Natural killer cell (primary cell): ENCODE measurements at regions not wholly inside any gene's neighbourhood (a gene's known extent, or its start where the extent isn't known, plus 50 kb on each side); places are given as distances from the start of the nearest gene placed in this dataset.

Experiments
- ATAC-seq, 3 donors: fragments of 150-1000 bp in 2 of 3; fragments of 200-7000 bp in 1 of 3; cut with Tn5 transposase; 1 replicate in 1 of 3; 2 replicates in 2 of 3; pipeline ENCODE4 v1.10.0; 2021; ENCODE audit warnings: mild to moderate bottlenecking in 2 of 3, moderate library complexity in 2 of 3
- DNase-seq, 2 donors: peaks; one replicate each; pipeline versions ENCODE4 v3.0.0 to v3.0.0-alpha.2; 2013 to 2021; ENCODE audit warnings: mixed read lengths in 1 of 2
- H3K27ac ChIP-seq: one replicate; pipeline ENCODE4 v1.5.1; 2013; ENCODE audit warnings: mild to moderate bottlenecking, low read length
- H3K27me3 ChIP-seq: one replicate; pipeline ENCODE4 v1.6.1; 2013; ENCODE audit warnings: low read length; ENCODE audit not compliant: control insufficient read depth, insufficient read depth
- H3K36me3 ChIP-seq: one replicate; pipeline ENCODE4 v1.6.1; 2013; ENCODE audit warnings: low read length; ENCODE audit not compliant: control insufficient read depth, insufficient read depth
- H3K4me1 ChIP-seq: one replicate; pipeline ENCODE4 v1.6.1; 2013; ENCODE audit warnings: low read length; ENCODE audit not compliant: control insufficient read depth, insufficient read depth
- H3K4me3 ChIP-seq: one replicate; pipeline ENCODE4 v1.5.1; 2013; ENCODE audit warnings: low read length
- H3K9me3 ChIP-seq: one replicate; pipeline ENCODE4 v1.6.1; 2013; ENCODE audit warnings: low read length; ENCODE audit not compliant: control insufficient read depth, insufficient read depth
- H3K27ac Mint-ChIP-seq, 2 donors: one replicate each; pipeline ENCODE4 v1.8.0; 2022; ENCODE audit warnings: mild to moderate bottlenecking in 2 of 2, mixed read lengths in 2 of 2, moderate library complexity in 1 of 2
- H3K27me3 Mint-ChIP-seq, 2 donors: one replicate each; pipeline ENCODE4 v1.8.0; 2022; ENCODE audit warnings: low read depth in 2 of 2, mixed read lengths in 2 of 2
- H3K36me3 Mint-ChIP-seq: one replicate; pipeline ENCODE4 v1.8.0; 2022; ENCODE audit warnings: mixed read lengths
- H3K4me1 Mint-ChIP-seq, 2 donors: one replicate each; pipeline ENCODE4 v1.8.0; 2022; ENCODE audit warnings: mixed read lengths in 2 of 2
- H3K4me3 Mint-ChIP-seq: one replicate; pipeline ENCODE4 v1.8.0; 2022; ENCODE audit warnings: mild to moderate bottlenecking, moderate library complexity, mixed read lengths
- H3K9me3 Mint-ChIP-seq, 2 donors: one replicate each; pipeline ENCODE4 v1.8.0; 2022; ENCODE audit warnings: mixed read lengths in 2 of 2
- CTCF ChIP-seq: fragments of 200-600 bp; IDR thresholded peaks from one replicate; pipeline ENCODE4 v1.8.0; 2022; ENCODE audit warnings: antibody characterized with exemption
- WGBS: methylation state at CpG from one replicate; pipeline ENCODE4 v1.1.7; 2013; ENCODE audit warnings: missing lambda C conversion rate; ENCODE audit not compliant: insufficient coverage; 5-methylcytosine and 5-hydroxymethylcytosine counted together
- intact Hi-C: fragments of 100-400 bp; cut with micrococcal nuclease; formaldehyde crosslinking; loops from one replicate; pipeline ENCODE4 v1.14.2; 2022

- peaks cover 47 to 50% of the 10 kb centered on the region in 2 donors for H3K4me1 Mint-ChIP-seq
- H3K27ac Mint-ChIP-seq, result no peak overlapping the region
Observed at GRCh38 chr1:199033661-199034060, 394.8 kb downstream of the PTPRC start.

GRCh38 chr1:199038156-199038555, 399.3 kb downstream of the PTPRC start:
- no peaks in the 10 kb centered on the region for H3K9me3 Mint-ChIP-seq
- no peak overlapping the region for H3K4me3 ChIP-seq
- H3K27me3 ChIP-seq, result no peaks in the 10 kb centered on the region
- H3K27ac Mint-ChIP-seq, result no peak overlapping the region
- no peak for DNase-seq
- no peaks in the 10 kb centered on the region for H3K9me3 ChIP-seq
- 100% methylated on average over 2 of the region's 3 CpGs for WGBS
- no peak for ATAC-seq
- no peaks in the 10 kb centered on the region for H3K4me1 ChIP-seq
- H3K4me1 Mint-ChIP-seq, result peaks cover 51 to 55% of the 10 kb centered on the region in 2 donors
- peaks cover 0 to 14% of the 10 kb centered on the region in 2 donors for H3K27me3 Mint-ChIP-seq
- intact Hi-C loops, result no loop called here
- H3K36me3 Mint-ChIP-seq, result no peaks in the 10 kb centered on the region
- H3K4me3 Mint-ChIP-seq, result no peak overlapping the region
- H3K27ac ChIP-seq, result no peak overlapping the region
- H3K36me3 ChIP-seq, result no peaks in the 10 kb centered on the region
- TF ChIP-seq CTCF, result no peak

More at GRCh38 chr1:199033661-199034060, 394.8 kb downstream of the PTPRC start:
- ATAC-seq (no peak), DNase-seq (no peak)
- peak overlapping the region; percentile 31 for H3K4me3 Mint-ChIP-seq
- Histone ChIP-seq H3K27me3 (no peaks in the 10 kb centered on the region), H3K4me1 (no peaks in the 10 kb centered on the region), H3K4me3 (no peak overlapping the region), H3K9me3 (no peaks in the 10 kb centered on the region), H3K36me3 (no peaks in the 10 kb centered on the region), H3K27ac (no peak overlapping the region)
- no peaks in the 10 kb centered on the region for H3K9me3 Mint-ChIP-seq
- H3K27me3 Mint-ChIP-seq, result no peaks in the 10 kb centered on the region
- no peaks in the 10 kb centered on the region for H3K36me3 Mint-ChIP-seq
- no peak for TF ChIP-seq CTCF
- intact Hi-C loops, result no loop called here

- Mint-ChIP-seq H3K4me1 (peaks cover 44 to 51% of the 10 kb centered on the region in 2 donors), H3K36me3 (no peaks in the 10 kb centered on the region), H3K4me3 (peak overlapping the region; percentile 78), H3K27ac (peak overlapping the region; percentile 7 to 70), H3K9me3 (no peaks in the 10 kb centered on the region), H3K27me3 (peaks cover 0 to 14% of the 10 kb centered on the region in 2 donors)
- no peaks in the 10 kb centered on the region for H3K36me3 ChIP-seq
- no peaks in the 10 kb centered on the region for H3K27me3 ChIP-seq
- no peak for TF ChIP-seq CTCF
- WGBS, result 100% methylated on average over 1 of the region's 1 CpG
- no peak overlapping the region for H3K4me3 ChIP-seq
- H3K27ac ChIP-seq, result no peak overlapping the region
- ATAC-seq, result no peak
- intact Hi-C loops, result loop anchor here (5.0 kb wide), 1 partner anchor 47 kb away; no protein-coding TSS in a partner anchor
- no peaks in the 10 kb centered on the region for H3K4me1 ChIP-seq
- H3K9me3 ChIP-seq, result no peaks in the 10 kb centered on the region
- DNase-seq, result no peak
Observed at GRCh38 chr1:199040076-199040905, 401.5 kb downstream of the PTPRC start.
